Hepatocyte (in vitro differentiated cells): ENCODE measurements at regions not wholly inside any gene's neighbourhood (a gene's known extent, or its start where the extent isn't known, plus 50 kb on each side); places are given as distances from the start of the nearest gene placed in this dataset.
A peak's percentile ranks its signal among the peaks of the same experiment; 100 is the strongest.

Source experiments
- DNase-seq: peaks from one replicate; pipeline ENCODE4 v3.0.0-alpha.2; 2016; ENCODE audit warnings: low spot score
- H2AFZ ChIP-seq: fragments of 200-600 bp; sonication (generic); 2 replicates; pipeline ENCODE4 v1.6.0; 2016; ENCODE audit warnings: antibody characterized with exemption, mild to moderate bottlenecking
- H3K27ac ChIP-seq: fragments of 200-600 bp; sonication (generic); 2 replicates; pipeline ENCODE4 v1.5.1; 2016; ENCODE audit warnings: mild to moderate bottlenecking
- H3K27me3 ChIP-seq: fragments of 200-600 bp; sonication (generic); 2 replicates; pipeline ENCODE4 v1.6.1; 2016
- H3K36me3 ChIP-seq: fragments of 200-600 bp; sonication (generic); replicated peaks from 2 replicates; pipeline ENCODE4 v1.5.1; 2016; ENCODE audit warnings: low read depth; ENCODE audit not compliant: insufficient read depth
- H3K4me1 ChIP-seq: fragments of 200-600 bp; sonication (generic); 2 replicates; pipeline ENCODE4 v1.5.1; 2016; ENCODE audit warnings: mild to moderate bottlenecking, moderate library complexity; ENCODE audit not compliant: insufficient read depth
- H3K4me2 ChIP-seq: fragments of 200-600 bp; sonication (generic); 2 replicates; pipeline ENCODE4 v1.6.0; 2016
- H3K4me3 ChIP-seq: fragments of 200-600 bp; sonication (generic); 2 replicates; pipeline ENCODE4 v1.5.1; 2016; ENCODE audit warnings: mild to moderate bottlenecking
- H3K79me2 ChIP-seq: fragments of 200-600 bp; sonication (generic); 2 replicates; pipeline ENCODE4 v1.6.0; 2017; ENCODE audit warnings: mild to moderate bottlenecking
- H3K9me2 ChIP-seq: fragments of 200-600 bp; sonication (generic); replicated peaks from 2 replicates; pipeline ENCODE4 v1.6.0; 2017; ENCODE audit warnings: mild to moderate bottlenecking; ENCODE audit not compliant: insufficient read depth
- H3K9me3 ChIP-seq: fragments of 200-600 bp; sonication (generic); 2 replicates; pipeline ENCODE4 v1.5.1; 2016; ENCODE audit warnings: low read depth, mild to moderate bottlenecking
- H4K20me1 ChIP-seq: fragments of 200-600 bp; sonication (generic); 2 replicates; pipeline ENCODE4 v1.6.0; 2016; ENCODE audit warnings: mild to moderate bottlenecking; ENCODE audit not compliant: insufficient read depth, poor library complexity, severe bottlenecking
- CTCF ChIP-seq: fragments of 200-600 bp; sonication (generic); IDR thresholded peaks from 2 replicates; pipeline ENCODE4 v1.5.1; 2016; ENCODE audit warnings: antibody characterized with exemption, mild to moderate bottlenecking; ENCODE audit not compliant: poor library complexity
- EZH2 ChIP-seq: fragments of 200-600 bp; sonication (generic); IDR thresholded peaks from 2 replicates; pipeline ENCODE4 v1.6.1; 2016; ENCODE audit warnings: antibody characterized with exemption, mild to moderate bottlenecking, borderline replicate concordance
- EZH2phosphoT487 ChIP-seq: fragments of 200-600 bp; sonication (generic); IDR thresholded peaks from one replicate; pipeline ENCODE4 v1.6.1; 2018; ENCODE audit warnings: antibody characterized with exemption, mild to moderate bottlenecking, low read depth, moderate library complexity; ENCODE audit not compliant: unreplicated experiment, severe bottlenecking
- WGBS: methylation state at CpG from one replicate; pipeline ENCODE4 v1.1.6; 2016; ENCODE audit warnings: low lambda C conversion rate; ENCODE audit errors: missing lambda C conversion rate; 5-methylcytosine and 5-hydroxymethylcytosine counted together

DNA sequence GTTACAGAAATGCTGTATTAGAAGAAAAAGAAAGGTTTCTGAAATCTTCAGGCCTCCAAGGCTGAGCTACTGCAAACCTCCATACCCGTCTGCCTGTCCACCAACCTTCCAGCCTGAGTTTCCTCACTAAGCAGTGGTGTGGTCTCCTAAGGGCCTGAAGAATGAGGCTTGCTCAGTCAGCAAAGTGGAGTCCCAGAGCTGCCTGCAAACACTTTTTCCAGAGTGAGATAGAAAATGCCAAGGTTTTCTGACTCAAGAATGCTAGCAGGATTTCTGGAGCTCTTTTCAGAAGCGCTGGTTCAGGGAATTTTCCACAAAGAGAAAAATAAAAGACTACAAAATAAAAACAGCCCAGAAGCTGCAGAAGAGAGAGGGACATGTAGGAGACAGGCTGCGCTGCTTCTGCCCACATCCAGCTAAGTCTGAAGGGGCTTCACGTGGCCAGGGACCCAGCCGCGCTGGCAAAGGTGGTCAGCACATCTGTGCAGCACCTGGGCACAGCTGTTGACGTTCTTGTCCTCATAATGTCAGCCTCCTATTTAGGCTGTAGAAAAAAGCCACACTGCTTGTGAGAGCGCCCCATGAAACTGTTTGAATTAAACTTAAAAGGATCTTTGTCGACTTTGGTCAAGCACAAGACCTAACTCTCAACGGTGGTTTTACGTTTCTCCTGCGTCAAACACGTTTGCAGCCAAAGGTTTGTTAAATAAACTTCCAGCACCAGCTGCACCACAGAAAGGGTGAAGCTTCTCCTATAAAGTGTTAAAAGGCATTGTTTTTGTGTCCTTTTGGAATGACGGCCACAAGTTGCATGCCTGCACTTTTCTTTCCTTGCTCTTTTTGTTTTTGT, 209.0 kb downstream of the THBS2 start:
- H2AFZ ChIP-seq: no peak overlapping the region
- H3K36me3 ChIP-seq: no peaks in the 10 kb centered on the region
- H3K27me3 ChIP-seq: no peaks in the 10 kb centered on the region
- H4K20me1 ChIP-seq: no peaks in the 10 kb centered on the region
- peak overlapping the region; percentile 38 for H3K27ac ChIP-seq
- no peaks in the 10 kb centered on the region for H3K79me2 ChIP-seq
- DNase-seq: no peak
- H3K9me3 ChIP-seq: no peaks in the 10 kb centered on the region
- H3K9me2 ChIP-seq: no peaks in the 10 kb centered on the region
- no peak overlapping the region for H3K4me3 ChIP-seq
- TF ChIP-seq EZH2 (no peak), EZH2phosphoT487 (no peak), CTCF (no peak)
- no peaks in the 10 kb centered on the region for H3K4me1 ChIP-seq
- H3K4me2 ChIP-seq: peak overlapping the region; percentile 8
- WGBS: 62% methylated on average over 14 of the region's 14 CpGs

DNA sequence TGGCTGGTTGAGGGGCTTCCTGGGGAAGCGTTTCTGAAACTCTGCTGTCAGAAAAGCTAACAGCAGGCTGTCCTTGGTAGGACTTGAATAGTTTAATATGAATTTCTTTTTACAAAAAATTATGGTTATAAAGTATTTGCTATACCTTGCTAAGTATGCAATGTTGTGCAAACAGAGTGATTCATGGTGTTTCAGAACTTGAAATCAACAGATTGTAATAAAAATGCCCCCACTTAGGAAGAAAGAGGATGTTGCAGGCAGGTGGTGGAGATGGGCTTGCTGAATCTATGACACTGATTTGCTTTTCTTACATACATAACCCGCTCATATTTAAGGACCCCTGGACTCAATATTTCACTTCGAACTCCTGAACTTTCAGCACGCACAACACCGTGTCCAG, 211.6 kb downstream of the THBS2 start:
- Histone ChIP-seq H4K20me1 (no peaks in the 10 kb centered on the region), H3K36me3 (no peaks in the 10 kb centered on the region), H3K9me2 (no peaks in the 10 kb centered on the region), H2AFZ (no peak overlapping the region), H3K4me1 (no peaks in the 10 kb centered on the region), H3K4me3 (no peak overlapping the region), H3K4me2 (no peak overlapping the region), H3K9me3 (no peaks in the 10 kb centered on the region), H3K79me2 (no peaks in the 10 kb centered on the region), H3K27ac (no peak overlapping the region), H3K27me3 (no peaks in the 10 kb centered on the region)
- WGBS: 93% methylated on average over 5 of the region's 5 CpGs
- DNase-seq: no peak
- TF ChIP-seq EZH2 (no peak), CTCF (no peak), EZH2phosphoT487 (no peak)

GRCh38 chr6:169041078-169041477, 212.6 kb downstream of the THBS2 start:
- no peaks in the 10 kb centered on the region for H4K20me1 ChIP-seq
- H3K27me3 ChIP-seq: no peaks in the 10 kb centered on the region
- no peaks in the 10 kb centered on the region for H3K4me1 ChIP-seq
- no peaks in the 10 kb centered on the region for H3K36me3 ChIP-seq
- H3K9me2 ChIP-seq: no peaks in the 10 kb centered on the region
- H3K27ac ChIP-seq: no peak overlapping the region
- H3K4me3 ChIP-seq: no peak overlapping the region
- no peaks in the 10 kb centered on the region for H3K9me3 ChIP-seq
- TF ChIP-seq EZH2 (no peak), CTCF (no peak), EZH2phosphoT487 (no peak)
- no peak for DNase-seq
- no peaks in the 10 kb centered on the region for H3K79me2 ChIP-seq
- H3K4me2 ChIP-seq: no peak overlapping the region
- H2AFZ ChIP-seq: no peak overlapping the region
- 70% methylated on average over 9 of the region's 9 CpGs for WGBS
